NB4 (cell line): ENCODE measurements at regions not wholly inside any gene's neighbourhood (a gene's known extent, or its start where the extent isn't known, plus 50 kb on each side); places are given as distances from the start of the nearest gene placed in this dataset.

Experiments
- MYC ChIP-seq: IDR thresholded peaks from 2 replicates; pipeline ENCODE4 v1.6.1; 2011; ENCODE audit warnings: low read depth, low read length
- POLR2A ChIP-seq: IDR thresholded peaks from 2 replicates; pipeline ENCODE4 v1.6.1; 2011; ENCODE audit warnings: mild to moderate bottlenecking; ENCODE audit not compliant: insufficient read length; ENCODE audit errors: extremely low read depth
- TF ChIP-seq, protein P1 (sequence below): IDR thresholded peaks from one replicate; pipeline ENCODE4 v1.5.1; 2012; ENCODE audit warnings: low read depth, low read length
- TF ChIP-seq, protein P2 (sequence below): IDR thresholded peaks from 2 replicates; pipeline ENCODE4 v1.6.1; 2011; ENCODE audit warnings: low read depth, low read length

DNA sequence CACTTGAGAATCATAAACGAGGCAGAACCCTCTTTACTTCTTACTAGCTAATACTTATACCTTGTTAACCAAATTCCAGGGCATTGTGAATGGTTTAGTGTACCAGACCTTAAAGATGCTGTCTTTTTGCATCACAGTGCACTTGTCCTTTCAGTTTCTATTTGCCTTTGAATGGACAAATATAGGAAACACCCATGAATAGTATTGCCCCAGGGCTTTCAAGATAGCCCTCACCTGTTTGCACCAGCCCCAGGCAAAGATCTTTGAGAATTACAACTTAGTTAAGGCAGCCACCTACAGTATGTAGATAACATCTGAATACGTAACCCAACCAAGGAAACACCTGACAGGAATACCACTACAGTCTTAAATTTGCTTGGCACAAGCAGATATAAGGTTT, 60.8 kb upstream of the CT45A1 start:
- TF ChIP-seq, protein P1, sequence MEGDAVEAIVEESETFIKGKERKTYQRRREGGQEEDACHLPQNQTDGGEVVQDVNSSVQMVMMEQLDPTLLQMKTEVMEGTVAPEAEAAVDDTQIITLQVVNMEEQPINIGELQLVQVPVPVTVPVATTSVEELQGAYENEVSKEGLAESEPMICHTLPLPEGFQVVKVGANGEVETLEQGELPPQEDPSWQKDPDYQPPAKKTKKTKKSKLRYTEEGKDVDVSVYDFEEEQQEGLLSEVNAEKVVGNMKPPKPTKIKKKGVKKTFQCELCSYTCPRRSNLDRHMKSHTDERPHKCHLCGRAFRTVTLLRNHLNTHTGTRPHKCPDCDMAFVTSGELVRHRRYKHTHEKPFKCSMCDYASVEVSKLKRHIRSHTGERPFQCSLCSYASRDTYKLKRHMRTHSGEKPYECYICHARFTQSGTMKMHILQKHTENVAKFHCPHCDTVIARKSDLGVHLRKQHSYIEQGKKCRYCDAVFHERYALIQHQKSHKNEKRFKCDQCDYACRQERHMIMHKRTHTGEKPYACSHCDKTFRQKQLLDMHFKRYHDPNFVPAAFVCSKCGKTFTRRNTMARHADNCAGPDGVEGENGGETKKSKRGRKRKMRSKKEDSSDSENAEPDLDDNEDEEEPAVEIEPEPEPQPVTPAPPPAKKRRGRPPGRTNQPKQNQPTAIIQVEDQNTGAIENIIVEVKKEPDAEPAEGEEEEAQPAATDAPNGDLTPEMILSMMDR, result no peak
- TF ChIP-seq POLR2A, result no peak
- TF ChIP-seq MYC, result no peak
- TF ChIP-seq, protein P2, sequence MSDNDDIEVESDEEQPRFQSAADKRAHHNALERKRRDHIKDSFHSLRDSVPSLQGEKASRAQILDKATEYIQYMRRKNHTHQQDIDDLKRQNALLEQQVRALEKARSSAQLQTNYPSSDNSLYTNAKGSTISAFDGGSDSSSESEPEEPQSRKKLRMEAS, result no peak
